ENCODE measurements at regions not wholly inside any gene's neighbourhood (a gene's known extent, or its start where the extent isn't known, plus 50 kb on each side); places are given as distances from the start of the nearest gene placed in this dataset.

DNA sequence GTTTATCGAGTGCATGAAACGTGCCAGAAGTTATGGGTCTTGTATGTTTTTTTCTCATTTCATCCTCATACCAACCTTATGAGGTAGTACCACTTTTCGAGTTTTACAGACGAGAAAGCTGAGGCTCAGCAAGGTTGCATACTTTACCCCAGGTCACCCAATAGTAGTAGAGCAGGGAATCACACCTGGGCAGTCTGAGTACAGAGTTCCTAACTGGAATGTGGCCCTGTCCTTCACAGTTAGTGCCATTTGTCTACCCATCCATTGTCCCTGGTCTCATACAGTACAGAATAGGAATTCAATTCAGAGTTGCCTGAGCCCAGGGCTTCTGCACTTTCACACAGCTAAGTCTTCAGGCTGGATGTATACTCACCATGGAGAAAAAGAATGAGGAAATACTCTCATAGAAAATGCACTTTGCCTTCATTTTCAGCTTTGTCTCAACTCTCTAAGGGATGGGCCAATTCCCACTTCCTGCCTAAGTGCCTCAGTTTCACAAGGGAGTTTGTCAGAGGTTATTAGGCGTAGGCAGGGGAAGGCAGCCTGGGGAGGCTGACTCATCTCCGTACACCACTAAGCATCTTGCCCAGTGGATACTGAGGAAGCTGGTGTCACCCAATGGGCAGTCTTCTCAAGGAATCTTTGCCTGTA lies 93.2 kb downstream of the TMEM212 start:
- no peak for DNase-seq (ENCODE audit: low read depth, low spot score)
- TF ChIP-seq YY1 (IDR thresholded peaks at IDR 0.05; ENCODE audit: insufficient read depth, insufficient read length): no peak
- TF ChIP-seq ZNF274 (IDR thresholded peaks at IDR 0.05; ENCODE audit: low read depth, low read length): no peak
- TF ChIP-seq SUZ12 (IDR thresholded peaks at IDR 0.05; ENCODE audit: extremely low read depth, insufficient read depth, insufficient read length): no peak
- no peak overlapping the region for H3K4me3 ChIP-seq (ENCODE audit: insufficient read length, low read depth)
- H3K27me3 ChIP-seq (ENCODE audit: insufficient read depth, insufficient read length): no peaks in the 10 kb centered on the region
- H3K36me3 ChIP-seq (ENCODE audit: insufficient read depth, insufficient read length, low read length): no peaks in the 10 kb centered on the region
- H3K9ac ChIP-seq (ENCODE audit: insufficient read length, low read depth): no peak overlapping the region
- H3K4me1 ChIP-seq (ENCODE audit: insufficient read depth, insufficient read length): no peaks in the 10 kb centered on the region
- no peaks in the 10 kb centered on the region for H3K9me3 ChIP-seq (ENCODE audit: insufficient read depth, low read length)

DNA sequence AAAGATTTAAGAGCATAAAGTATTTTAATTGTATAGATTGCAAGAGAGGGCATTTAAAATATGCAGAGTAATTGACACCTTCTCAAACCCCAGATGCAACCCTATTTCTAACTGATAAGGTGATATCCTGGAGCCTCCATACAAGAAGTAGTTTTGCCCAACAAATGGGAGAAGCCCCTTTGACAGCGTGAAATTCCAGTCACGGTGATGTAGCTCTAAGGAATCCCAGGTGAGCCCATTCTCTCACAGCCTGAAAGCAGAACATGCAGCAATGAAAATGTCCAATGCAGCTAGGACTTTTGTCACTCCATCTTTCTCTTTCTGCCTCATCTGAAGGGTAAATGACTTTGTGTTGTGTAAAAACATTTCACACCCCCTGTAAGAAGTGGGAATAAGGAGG lies 96.4 kb downstream of the TMEM212 start:
- Histone ChIP-seq H3K4me1 (ENCODE audit: insufficient read depth, insufficient read length) (no peaks in the 10 kb centered on the region), H3K4me3 (ENCODE audit: insufficient read length, low read depth) (no peak overlapping the region), H3K9ac (ENCODE audit: insufficient read length, low read depth) (no peak overlapping the region), H3K27me3 (ENCODE audit: insufficient read depth, insufficient read length) (no peaks in the 10 kb centered on the region), H3K9me3 (ENCODE audit: insufficient read depth, low read length) (no peaks in the 10 kb centered on the region), H3K36me3 (ENCODE audit: insufficient read depth, insufficient read length, low read length) (no peaks in the 10 kb centered on the region)
- TF ChIP-seq ZNF274 (IDR thresholded peaks at IDR 0.05; ENCODE audit: low read depth, low read length) (no peak), YY1 (IDR thresholded peaks at IDR 0.05; ENCODE audit: insufficient read depth, insufficient read length) (no peak), SUZ12 (IDR thresholded peaks at IDR 0.05; ENCODE audit: extremely low read depth, insufficient read depth, insufficient read length) (no peak)
- no peak for DNase-seq (ENCODE audit: low read depth, low spot score)

DNA sequence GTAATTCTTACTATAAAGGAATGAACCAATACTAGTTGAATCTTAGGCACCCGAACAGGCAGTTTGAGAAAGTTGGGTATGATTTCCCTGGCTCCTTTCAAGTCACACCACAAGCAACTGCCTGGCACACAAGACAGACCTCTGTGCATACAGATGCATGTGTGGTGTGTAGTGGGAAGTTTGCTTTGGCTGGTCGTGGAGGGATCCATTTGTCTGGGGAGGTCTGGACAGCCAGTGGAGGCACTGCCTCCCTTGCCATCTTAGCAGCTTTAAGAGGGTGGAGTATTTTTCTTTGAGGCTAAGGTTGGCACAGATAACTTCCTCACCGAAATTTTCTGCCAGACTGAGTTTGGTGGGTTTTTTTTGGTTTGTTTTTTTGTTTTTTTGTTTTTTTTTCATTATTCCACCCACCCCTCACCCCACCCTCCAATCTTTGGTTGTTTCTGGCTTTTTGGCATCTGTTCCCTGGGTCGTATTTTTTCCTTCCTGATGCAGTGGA lies 97.1 kb downstream of the TMEM212 start:
- Histone ChIP-seq H3K27me3 (ENCODE audit: insufficient read depth, insufficient read length) (no peaks in the 10 kb centered on the region), H3K9me3 (ENCODE audit: insufficient read depth, low read length) (no peaks in the 10 kb centered on the region), H3K36me3 (ENCODE audit: insufficient read depth, insufficient read length, low read length) (no peaks in the 10 kb centered on the region), H3K9ac (ENCODE audit: insufficient read length, low read depth) (no peak overlapping the region), H3K4me3 (ENCODE audit: insufficient read length, low read depth) (no peak overlapping the region), H3K4me1 (ENCODE audit: insufficient read depth, insufficient read length) (no peaks in the 10 kb centered on the region)
- DNase-seq (ENCODE audit: low read depth, low spot score): no peak
- TF ChIP-seq YY1 (IDR thresholded peaks at IDR 0.05; ENCODE audit: insufficient read depth, insufficient read length) (no peak), ZNF274 (IDR thresholded peaks at IDR 0.05; ENCODE audit: low read depth, low read length) (no peak), SUZ12 (IDR thresholded peaks at IDR 0.05; ENCODE audit: extremely low read depth, insufficient read depth, insufficient read length) (no peak)

DNA sequence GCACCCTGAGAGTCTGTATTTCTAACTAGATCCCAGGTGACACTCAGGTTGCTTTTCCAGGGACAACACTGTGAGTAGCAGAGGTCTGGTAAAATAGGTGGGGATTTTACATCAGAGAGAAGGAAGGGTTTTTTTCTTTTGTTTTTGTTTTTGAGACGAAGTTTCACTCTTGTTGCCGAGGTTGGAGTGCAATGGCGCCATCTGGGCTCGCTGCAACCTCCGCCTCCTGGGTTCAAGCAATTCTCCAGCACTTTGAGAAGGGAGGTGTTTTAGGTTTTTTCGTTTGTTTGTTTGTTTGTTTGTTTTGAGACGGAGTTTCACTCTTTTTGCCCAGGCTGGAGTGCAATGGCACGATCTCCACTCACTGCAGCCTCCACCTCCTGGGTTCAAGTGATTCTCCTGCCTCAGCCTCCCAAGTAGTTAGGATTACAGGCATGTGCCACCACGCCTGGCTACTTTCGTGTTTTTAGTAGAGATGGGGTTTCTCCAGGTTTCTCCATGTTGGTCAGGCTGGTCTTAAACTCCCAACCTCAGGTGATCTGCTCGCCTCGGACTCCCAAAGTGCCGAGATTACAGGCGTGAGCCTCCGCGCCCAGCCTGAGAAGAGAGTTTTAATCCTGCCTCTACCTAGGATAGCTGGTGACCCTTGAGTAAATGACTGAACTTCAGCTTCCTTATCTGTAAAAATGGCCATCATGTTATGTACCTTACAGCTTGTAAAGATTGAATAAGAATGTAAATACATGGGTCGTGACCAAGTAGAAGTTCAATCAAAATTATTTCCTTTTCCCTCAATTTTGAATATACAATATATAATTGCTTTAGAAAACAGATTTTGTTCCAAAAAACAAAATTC lies 95.9 kb upstream of the FNDC3B start:
- TF ChIP-seq YY1 (IDR thresholded peaks at IDR 0.05; ENCODE audit: insufficient read depth, insufficient read length) (no peak), SUZ12 (IDR thresholded peaks at IDR 0.05; ENCODE audit: extremely low read depth, insufficient read depth, insufficient read length) (no peak), ZNF274 (IDR thresholded peaks at IDR 0.05; ENCODE audit: low read depth, low read length) (no peak)
- H3K9ac ChIP-seq (ENCODE audit: insufficient read length, low read depth): no peak overlapping the region
- H3K4me3 ChIP-seq (ENCODE audit: insufficient read length, low read depth): no peak overlapping the region
- no peaks in the 10 kb centered on the region for H3K4me1 ChIP-seq (ENCODE audit: insufficient read depth, insufficient read length)
- H3K27me3 ChIP-seq (ENCODE audit: insufficient read depth, insufficient read length): no peaks in the 10 kb centered on the region
- H3K9me3 ChIP-seq (ENCODE audit: insufficient read depth, low read length): no peaks in the 10 kb centered on the region
- DNase-seq (ENCODE audit: low read depth, low spot score): no peak
- no peaks in the 10 kb centered on the region for H3K36me3 ChIP-seq (ENCODE audit: insufficient read depth, insufficient read length, low read length)

DNA sequence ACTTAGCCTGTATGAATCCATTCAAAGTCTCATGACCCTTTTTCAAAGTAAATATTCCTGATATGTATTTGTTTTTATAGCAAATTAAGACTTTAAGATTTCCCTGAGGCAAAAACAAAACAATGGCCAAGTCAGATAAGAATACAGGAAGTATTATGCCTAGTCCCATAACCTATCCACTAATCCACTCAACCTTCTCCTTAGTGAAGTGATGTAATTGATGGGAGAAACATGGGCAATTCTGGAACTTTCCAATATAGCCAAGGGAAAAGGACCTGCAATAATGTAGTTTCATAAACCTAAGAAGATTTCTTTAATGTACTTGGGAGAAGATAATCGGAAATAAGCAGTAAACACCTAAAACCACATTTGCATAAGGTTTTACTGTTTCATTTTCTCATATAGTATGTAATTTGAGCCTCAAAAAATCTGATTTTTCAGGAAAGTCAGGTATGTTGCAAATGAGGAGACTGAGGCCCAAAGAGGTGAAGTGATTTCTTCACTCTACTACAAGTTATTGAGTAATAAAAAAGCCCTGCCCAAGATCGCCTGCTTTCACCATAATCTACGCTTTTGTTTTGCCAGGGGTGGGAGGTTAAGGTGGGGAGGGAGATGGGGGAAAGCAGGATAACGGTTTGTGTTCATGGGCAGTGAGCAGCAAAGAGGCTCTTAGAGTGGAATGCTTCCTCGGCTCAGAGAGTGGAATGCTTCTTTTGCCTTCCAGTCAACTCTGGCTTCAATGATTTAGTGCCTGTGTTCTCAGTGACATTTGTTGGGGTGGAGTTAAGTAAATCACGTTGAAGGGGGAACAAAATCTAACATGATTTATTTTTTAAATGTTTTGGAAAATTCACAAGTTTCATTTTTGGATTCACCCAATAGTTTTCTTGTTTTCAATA lies 95.0 kb upstream of the FNDC3B start:
- H3K36me3 ChIP-seq (ENCODE audit: insufficient read depth, insufficient read length, low read length): no peaks in the 10 kb centered on the region
- H3K4me1 ChIP-seq (ENCODE audit: insufficient read depth, insufficient read length): no peaks in the 10 kb centered on the region
- DNase-seq (ENCODE audit: low read depth, low spot score): no peak
- TF ChIP-seq SUZ12 (IDR thresholded peaks at IDR 0.05; ENCODE audit: extremely low read depth, insufficient read depth, insufficient read length) (no peak), ZNF274 (IDR thresholded peaks at IDR 0.05; ENCODE audit: low read depth, low read length) (no peak), YY1 (IDR thresholded peaks at IDR 0.05; ENCODE audit: insufficient read depth, insufficient read length) (no peak)
- no peak overlapping the region for H3K4me3 ChIP-seq (ENCODE audit: insufficient read length, low read depth)
- no peaks in the 10 kb centered on the region for H3K27me3 ChIP-seq (ENCODE audit: insufficient read depth, insufficient read length)
- H3K9ac ChIP-seq (ENCODE audit: insufficient read length, low read depth): no peak overlapping the region
- H3K9me3 ChIP-seq (ENCODE audit: insufficient read depth, low read length): no peaks in the 10 kb centered on the region

DNA sequence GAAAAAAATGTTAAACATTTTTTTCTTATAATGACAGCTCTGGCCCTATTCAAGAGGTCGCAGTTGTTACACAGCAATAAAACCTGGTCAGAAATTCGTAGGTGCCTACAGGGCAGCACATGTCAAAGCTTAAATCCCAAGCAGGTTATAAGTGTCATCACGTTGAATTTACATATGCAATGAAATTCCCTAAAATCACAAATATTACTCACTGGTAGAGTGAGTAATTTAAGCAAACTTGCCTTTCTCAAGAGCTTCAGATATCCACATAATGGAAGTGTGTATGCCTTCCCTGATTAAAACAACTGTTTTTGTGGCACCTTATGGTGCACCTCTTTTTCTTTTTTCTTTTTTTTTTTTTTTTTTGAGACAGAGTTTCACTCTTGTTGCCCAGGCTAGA lies 90.7 kb upstream of the FNDC3B start:
- H3K4me1 ChIP-seq (ENCODE audit: insufficient read depth, insufficient read length): peaks cover 3% of the 10 kb centered on the region
- no peaks in the 10 kb centered on the region for H3K27me3 ChIP-seq (ENCODE audit: insufficient read depth, insufficient read length)
- H3K36me3 ChIP-seq (ENCODE audit: insufficient read depth, insufficient read length, low read length): no peaks in the 10 kb centered on the region
- H3K4me3 ChIP-seq (ENCODE audit: insufficient read length, low read depth): no peak overlapping the region
- DNase-seq (ENCODE audit: low read depth, low spot score): no peak
- no peak for TF ChIP-seq ZNF274 (IDR thresholded peaks at IDR 0.05; ENCODE audit: low read depth, low read length)
- H3K9ac ChIP-seq (ENCODE audit: insufficient read length, low read depth): no peak overlapping the region
- no peaks in the 10 kb centered on the region for H3K9me3 ChIP-seq (ENCODE audit: insufficient read depth, low read length)

All from NT2/D1 (cell line).